GM12878 (cell line): ENCODE measurements at regions not wholly inside any gene's neighbourhood (a gene's known extent, or its start where the extent isn't known, plus 50 kb on each side); places are given as distances from the start of the nearest gene placed in this dataset.
A peak's percentile ranks its signal among the peaks of the same experiment; 100 is the strongest.
"Not testable (repeated sequence)": the region's sequence is repeated elsewhere in the genome, so short reads cannot be mapped to it uniquely, and the experiment has no call there.

ENCODE experiments used
- ATAC-seq: fragments of 200-7000 bp; cut with Tn5 transposase; 3 replicates; pipeline ENCODE4 v1.9.1; 2020; ENCODE audit warnings: mild to moderate bottlenecking, moderate library complexity
- BruUV-seq: library from RNA; stranded (reverse); fragments of 400-500 nt; replicated peaks from 2 replicates; lab custom pipeline; 2021; lab: Mats Ljungman, UMichigan
- CTCF ChIA-PET: fragments of 300-600 bp; sonication (Branson Sonifier 250); formaldehyde crosslinking; extraction: SDS; loops from one replicate; lab custom pipeline; 2021; ENCODE audit warnings: inconsistent platforms; lab: Yijun Ruan, JAX
- POLR2A ChIA-PET: fragments of 350-600 bp; formaldehyde crosslinking; extraction: SDS; loops from one replicate; lab custom pipeline; 2021; ENCODE audit warnings: inconsistent platforms; lab: Charles Lee
- RAD21 ChIA-PET: fragments of 300-600 bp; sonication (Branson Sonifier 250); formaldehyde crosslinking; loops from one replicate; lab custom pipeline; 2023; ENCODE audit warnings: antibody characterized with exemption; ENCODE audit not compliant: unreplicated experiment; lab: Charles Lee
- SMC1A ChIA-PET: fragments of 300-600 bp; sonication (Branson Sonifier 250); formaldehyde crosslinking; loops from one replicate; lab custom pipeline; 2023; ENCODE audit not compliant: unreplicated experiment, uncharacterized antibody; lab: Charles Lee
- DNase-seq: peaks from one replicate; pipeline ENCODE4 v3.0.0-alpha.2; 2011; ENCODE audit warnings: low read depth, low spot score
- FAIRE-seq: peaks from 3 replicates; lab custom pipeline; 2011; peaks lifted over from hg19 to GRCh38; lab: Jason Lieb, UNC
- H2AFZ ChIP-seq: 2 replicates; pipeline ENCODE4 v1.6.0; 2011; ENCODE audit warnings: low read depth, low read length, control low read depth; ENCODE audit not compliant: control insufficient read depth
- H3K27ac ChIP-seq: 2 replicates; pipeline ENCODE4 v1.5.1; 2011; ENCODE audit warnings: control low read depth; ENCODE audit not compliant: control insufficient read depth, insufficient read depth
- H3K27me3 ChIP-seq, 2 experiments: replicated peaks in 1 of 2; 2 replicates each; pipeline versions ENCODE4 v1.6.0 to v1.6.1; 2011; ENCODE audit warnings: low read length in 1 of 2; ENCODE audit not compliant: control insufficient read depth in 2 of 2, insufficient read depth in 2 of 2
- H3K36me3 ChIP-seq, 2 experiments: 2 replicates each; pipeline ENCODE4 v1.5.1; 2011; ENCODE audit warnings: low read length in 1 of 2; ENCODE audit not compliant: control insufficient read depth in 2 of 2, insufficient read depth in 2 of 2
- H3K4me1 ChIP-seq: 2 replicates; pipeline ENCODE4 v1.6.1; 2011; ENCODE audit warnings: mild to moderate bottlenecking, low read length, moderate library complexity, mixed read lengths; ENCODE audit not compliant: control insufficient read depth, insufficient read depth
- H3K4me2 ChIP-seq: 2 replicates; pipeline ENCODE4 v1.6.0; 2011; ENCODE audit warnings: control low read depth; ENCODE audit not compliant: control insufficient read depth, insufficient read depth
- H3K4me3 ChIP-seq: fragments of 200-600 bp; sonication (generic); 2 replicates; pipeline ENCODE4 v1.5.1; 2016
- H3K79me2 ChIP-seq: 2 replicates; pipeline ENCODE4 v1.6.0; 2011; ENCODE audit warnings: low read length; ENCODE audit not compliant: control insufficient read depth, insufficient read depth
- H3K9ac ChIP-seq: 2 replicates; pipeline ENCODE4 v1.8.0; 2011; ENCODE audit warnings: low read length, control low read depth, mixed read lengths; ENCODE audit not compliant: control insufficient read depth, insufficient read depth
- H3K9me3 ChIP-seq: replicated peaks from 3 replicates; pipeline ENCODE4 v1.5.1; 2011; ENCODE audit warnings: mild to moderate bottlenecking, low read length; ENCODE audit not compliant: control insufficient read depth, insufficient read depth
- H4K20me1 ChIP-seq: 2 replicates; pipeline ENCODE4 v1.6.0; 2011; ENCODE audit not compliant: control insufficient read depth, insufficient read depth
- FOS ChIP-seq: IDR thresholded peaks from 3 replicates; pipeline ENCODE4 v1.6.1; 2011; ENCODE audit warnings: borderline replicate concordance; ENCODE audit not compliant: insufficient read length; ENCODE audit errors: extremely low read depth
- FOXK2 ChIP-seq: fragments of 450-650 bp; IDR thresholded peaks from 2 replicates; pipeline ENCODE4 v1.6.1; 2017; ENCODE audit warnings: mild to moderate bottlenecking, moderate library complexity
- PAX8 ChIP-seq: fragments of 450-650 bp; IDR thresholded peaks from 2 replicates; pipeline ENCODE4 v1.6.1; 2017; ENCODE audit warnings: mild to moderate bottlenecking, moderate library complexity
- POLR2AphosphoS5 ChIP-seq: IDR thresholded peaks from 2 replicates; pipeline ENCODE4 v1.6.1; 2011; ENCODE audit warnings: mild to moderate bottlenecking, low read length, inconsistent platforms
- RFX5 ChIP-seq: IDR thresholded peaks from 2 replicates; pipeline ENCODE4 v1.6.1; 2011; ENCODE audit warnings: low read depth, low read length, improper control_type of control experiment
- SPI1 ChIP-seq: IDR thresholded peaks from 2 replicates; pipeline ENCODE4 v1.6.1; 2011; ENCODE audit warnings: low read depth, mild to moderate bottlenecking, low read length, moderate library complexity, borderline replicate concordance; ENCODE audit not compliant: insufficient read depth
- WGBS: methylation state at CpG from one replicate; pipeline ENCODE4 v1.1.6; 2016; ENCODE audit warnings: low lambda C conversion rate; ENCODE audit not compliant: insufficient replicate concordance, insufficient coverage; ENCODE audit errors: missing lambda C conversion rate; 5-methylcytosine and 5-hydroxymethylcytosine counted together
- in situ Hi-C: fragments of 300-500 bp; cut with MboI; formaldehyde crosslinking; loops from 9 replicates; pipeline ENCODE4 v1.14.3; 2018; ENCODE audit warnings: mixed read lengths
- intact Hi-C: fragments of 100-400 bp; cut with micrococcal nuclease; formaldehyde crosslinking; loops from one replicate; pipeline ENCODE4 v1.14.2; 2022; ENCODE audit not compliant: unreplicated experiment

GRCh38 chr5:163260961-163261360 is 176.4 kb upstream of the CCNG1 start:
- POLR2A ChIA-PET: no interaction called here
- no peaks in the 10 kb centered on the region for H3K4me1 ChIP-seq
- in situ Hi-C loops: no loop called here
- H3K27ac ChIP-seq: no peak overlapping the region
- no peak overlapping the region for H3K4me3 ChIP-seq
- no peaks in the 10 kb centered on the region for H3K9me3 ChIP-seq
- H2AFZ ChIP-seq: no peak overlapping the region
- no peak overlapping the region for H3K9ac ChIP-seq
- no peak for DNase-seq
- WGBS: 0% methylated on average over 1 of the region's 1 CpG
- TF ChIP-seq RFX5: no peak
- no peak for TF ChIP-seq FOS
- no peak for TF ChIP-seq PAX8
- no peak for TF ChIP-seq POLR2AphosphoS5
- TF ChIP-seq, all 136 proteins: peak for 0
- no TSS peak for BruUV-seq
- RAD21 ChIA-PET: no interaction called here
- CTCF ChIA-PET: no interaction called here
- FAIRE-seq (no peak), ATAC-seq (no peak)
- Histone ChIP-seq H3K27me3 (no peaks in the 10 kb centered on the region), H4K20me1 (no peaks in the 10 kb centered on the region), H3K4me2 (no peak overlapping the region), H3K79me2 (no peaks in the 10 kb centered on the region), H3K36me3 (no peaks in the 10 kb centered on the region)
- intact Hi-C loops: no loop called here
- SMC1A ChIA-PET: no interaction called here

DNA sequence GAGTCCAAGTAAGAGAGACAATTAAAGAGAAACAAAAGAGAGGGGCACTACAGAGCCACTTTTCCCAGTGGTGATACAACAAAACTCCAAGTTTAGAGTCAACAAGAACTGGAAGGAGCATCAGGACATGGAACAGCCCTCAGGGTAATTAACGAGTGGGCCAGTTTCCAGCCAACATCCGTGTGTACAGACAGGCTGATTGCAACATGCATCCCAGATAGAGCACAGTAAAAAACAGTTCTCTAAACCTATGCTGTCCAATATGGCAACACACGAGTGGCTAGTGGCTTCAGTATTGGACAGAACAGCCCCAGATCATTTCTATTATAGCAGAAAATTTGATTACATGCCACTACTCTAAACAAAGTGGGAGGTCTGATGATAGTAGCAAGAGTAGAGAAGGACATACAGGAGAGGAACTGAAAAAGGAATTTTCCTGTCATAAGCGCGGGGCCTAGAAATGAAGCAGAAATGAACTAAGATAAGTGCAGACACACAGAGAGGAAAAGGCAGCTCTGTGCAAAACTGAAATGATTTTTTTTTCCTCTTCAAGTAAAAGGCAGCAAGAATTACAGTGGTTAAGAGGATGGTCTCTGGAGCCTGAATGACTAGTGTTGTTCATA is 175.6 kb upstream of the CCNG1 start:
- POLR2A ChIA-PET: no interaction called here
- no peaks in the 10 kb centered on the region for H3K27me3 ChIP-seq
- FAIRE-seq: no peak

DNA sequence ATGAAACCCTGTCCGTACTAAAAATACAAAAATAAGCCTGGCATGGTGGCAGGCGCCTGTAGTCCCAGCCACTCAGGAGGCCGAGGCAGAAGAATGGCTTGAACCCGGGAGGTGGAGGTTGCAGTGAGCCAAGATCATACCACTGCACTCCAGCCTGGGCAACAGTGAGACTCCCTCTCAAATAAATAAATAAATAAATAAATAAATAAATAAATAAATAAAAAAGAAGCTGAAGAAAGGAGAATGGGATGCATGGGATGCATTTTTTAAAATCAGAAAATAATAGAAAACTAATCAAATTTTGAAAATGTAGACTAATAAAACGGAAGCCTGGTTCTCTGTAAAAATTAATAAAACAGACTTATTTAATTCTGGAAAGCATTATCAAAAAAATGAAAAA is 171.1 kb upstream of the CCNG1 start:
- H3K9ac ChIP-seq, H3K79me2 ChIP-seq, BruUV-seq, FAIRE-seq, ATAC-seq, H3K4me2 ChIP-seq, DNase-seq, H3K4me3 ChIP-seq, H3K27ac ChIP-seq, H4K20me1 ChIP-seq, H3K36me3 ChIP-seq, H3K4me1 ChIP-seq, in situ Hi-C loops, POLR2A ChIA-PET, H3K27me3 ChIP-seq, H2AFZ ChIP-seq, H3K9me3 ChIP-seq: not testable (repeated sequence)
- ChIA-PET SMC1A (interaction anchor here (0.8 to 1.7 kb wide), 4 partner anchors 8 to 359 kb away, joined by 3 to 5 read pairs (median 3); no protein-coding TSS in a partner anchor), CTCF (interaction anchor here (1.4 kb wide), 1 partner anchor 311 kb away, joined by 3 read pairs; no protein-coding TSS in a partner anchor), RAD21 (interaction anchor here (0.5 kb wide), 1 partner anchor 186 kb away, joined by 3 read pairs; no protein-coding TSS in a partner anchor)
- intact Hi-C loops: loop anchor here (5.0 kb wide), 3 partner anchors 81 to 1059 kb away; no protein-coding TSS in a partner anchor
- 51% methylated on average over 5 of the region's 5 CpGs for WGBS

More for the DNA sequence above, 175.6 kb upstream of the CCNG1 start:
- DNase-seq (no peak), ATAC-seq (peak; percentile 59)
- WGBS: 0% methylated on average over 5 of the region's 5 CpGs
- Histone ChIP-seq H3K9me3 (no peaks in the 10 kb centered on the region), H3K4me2 (no peak overlapping the region), H4K20me1 (no peaks in the 10 kb centered on the region), H3K4me1 (no peaks in the 10 kb centered on the region), H3K27ac (no peak overlapping the region), H3K4me3 (no peak overlapping the region), H3K79me2 (no peaks in the 10 kb centered on the region), H3K9ac (no peak overlapping the region), H3K36me3 (no peaks in the 10 kb centered on the region), H2AFZ (no peak overlapping the region)
- CTCF ChIA-PET: no interaction called here
- SMC1A ChIA-PET: no interaction called here
- RAD21 ChIA-PET: no interaction called here
- BruUV-seq: no TSS peak
- intact Hi-C loops: no loop called here
- in situ Hi-C loops: no loop called here
- no peak for TF ChIP-seq FOXK2
- TF ChIP-seq SPI1: peak; percentile 50; the same call in 1 of the 2 replicates
